ENCODE measurements at regions not wholly inside any gene's neighbourhood (a gene's known extent, or its start where the extent isn't known, plus 50 kb on each side); places are given as distances from the start of the nearest gene placed in this dataset.

- no peaks in the 10 kb centered on the region for H3K36me3 ChIP-seq (ENCODE audit: control insufficient read depth in 3 of 3, insufficient read depth in 2 of 3, low read depth in 1 of 3, low read length in 3 of 3)
- FAIRE-seq, result no peak
- no peak overlapping the region for H3K27ac ChIP-seq (ENCODE audit: low read depth in 1 of 3, low read length in 2 of 3)
- no peaks in the 10 kb centered on the region for H3K9me3 ChIP-seq (ENCODE audit: control insufficient read depth in 2 of 2, insufficient read depth in 1 of 2, low read depth in 1 of 2, low read length in 1 of 2)
- peaks cover 0 to 2% (median 0%) of the 10 kb centered on the region in 3 donors for H3K27me3 ChIP-seq (ENCODE audit: control insufficient read depth in 3 of 3, insufficient read depth in 3 of 3, low read length in 3 of 3)
- DNase-seq, result no peak
- H3K4me1 ChIP-seq (ENCODE audit: control insufficient read depth in 3 of 3, insufficient read depth in 2 of 3, low read depth in 1 of 3, low read length in 2 of 3), result peaks cover 0 to 3% (median 0%) of the 10 kb centered on the region in 3 donors
- H3K4me3 ChIP-seq (ENCODE audit: low read depth in 1 of 3, low read length in 3 of 3), result no peak overlapping the region
- WGBS, 3 donors, result 58 to 74% (median 66%) methylated on average over 4 of the region's 4 CpGs
Measured at GRCh38 chr10:78412605-78413004, 378.9 kb downstream of the RPS24 start.

- no peaks in the 10 kb centered on the region for H3K4me1 ChIP-seq (ENCODE audit: control insufficient read depth in 3 of 3, insufficient read depth in 2 of 3, low read depth in 1 of 3, low read length in 2 of 3)
- H3K36me3 ChIP-seq (ENCODE audit: control insufficient read depth in 3 of 3, insufficient read depth in 2 of 3, low read depth in 1 of 3, low read length in 3 of 3), result no peaks in the 10 kb centered on the region
- no peaks in the 10 kb centered on the region for H3K27me3 ChIP-seq (ENCODE audit: control insufficient read depth in 3 of 3, insufficient read depth in 3 of 3, low read length in 3 of 3)
- WGBS, 3 donors, result 67 to 75% (median 68%) methylated on average over 12 of the region's 12 CpGs
- no peak overlapping the region for H3K27ac ChIP-seq (ENCODE audit: low read depth in 1 of 3, low read length in 2 of 3)
- no peak overlapping the region for H3K4me3 ChIP-seq (ENCODE audit: low read depth in 1 of 3, low read length in 3 of 3)
- no peak for FAIRE-seq
- H3K9me3 ChIP-seq (ENCODE audit: control insufficient read depth in 2 of 2, insufficient read depth in 1 of 2, low read depth in 1 of 2, low read length in 1 of 2), result no peaks in the 10 kb centered on the region
- no peak for DNase-seq
Measured at GRCh38 chr10:78413076-78414055, 379.7 kb downstream of the RPS24 start.

GRCh38 chr10:78414380-78414779, 380.7 kb downstream of the RPS24 start:
- H3K36me3 ChIP-seq (ENCODE audit: control insufficient read depth in 3 of 3, insufficient read depth in 2 of 3, low read depth in 1 of 3, low read length in 3 of 3), result no peaks in the 10 kb centered on the region
- no peak overlapping the region for H3K27ac ChIP-seq (ENCODE audit: low read depth in 1 of 3, low read length in 2 of 3)
- no peaks in the 10 kb centered on the region for H3K27me3 ChIP-seq (ENCODE audit: control insufficient read depth in 3 of 3, insufficient read depth in 3 of 3, low read length in 3 of 3)
- 68 to 79% (median 76%) methylated on average over 4 of the region's 4 CpGs for WGBS, 3 donors
- H3K4me3 ChIP-seq (ENCODE audit: low read depth in 1 of 3, low read length in 3 of 3), result no peak overlapping the region
- DNase-seq (no peak), FAIRE-seq (no peak)
- H3K4me1 ChIP-seq (ENCODE audit: control insufficient read depth in 3 of 3, insufficient read depth in 2 of 3, low read depth in 1 of 3, low read length in 2 of 3), result no peaks in the 10 kb centered on the region
- H3K9me3 ChIP-seq (ENCODE audit: control insufficient read depth in 2 of 2, insufficient read depth in 1 of 2, low read depth in 1 of 2, low read length in 1 of 2), result no peaks in the 10 kb centered on the region

GRCh38 chr10:78415111-78415510, 381.4 kb downstream of the RPS24 start:
- no peak for DNase-seq
- no peaks in the 10 kb centered on the region for H3K27me3 ChIP-seq (ENCODE audit: control insufficient read depth in 3 of 3, insufficient read depth in 3 of 3, low read length in 3 of 3)
- no peak overlapping the region for H3K4me3 ChIP-seq (ENCODE audit: low read depth in 1 of 3, low read length in 3 of 3)
- no peak overlapping the region for H3K27ac ChIP-seq (ENCODE audit: low read depth in 1 of 3, low read length in 2 of 3)
- no peaks in the 10 kb centered on the region for H3K9me3 ChIP-seq (ENCODE audit: control insufficient read depth in 2 of 2, insufficient read depth in 1 of 2, low read depth in 1 of 2, low read length in 1 of 2)
- no peaks in the 10 kb centered on the region for H3K4me1 ChIP-seq (ENCODE audit: control insufficient read depth in 3 of 3, insufficient read depth in 2 of 3, low read depth in 1 of 3, low read length in 2 of 3)
- H3K36me3 ChIP-seq (ENCODE audit: control insufficient read depth in 3 of 3, insufficient read depth in 2 of 3, low read depth in 1 of 3, low read length in 3 of 3), result no peaks in the 10 kb centered on the region
- no peak for FAIRE-seq
- 61 to 94% (median 67%) methylated on average over 1 of the region's 1 CpG for WGBS, 3 donors

- FAIRE-seq, result no peak
- DNase-seq, result no peak
- Histone ChIP-seq H3K27ac (ENCODE audit: low read depth in 1 of 3, low read length in 2 of 3) (no peak overlapping the region), H3K27me3 (ENCODE audit: control insufficient read depth in 3 of 3, insufficient read depth in 3 of 3, low read length in 3 of 3) (no peaks in the 10 kb centered on the region), H3K4me1 (ENCODE audit: control insufficient read depth in 3 of 3, insufficient read depth in 2 of 3, low read depth in 1 of 3, low read length in 2 of 3) (no peaks in the 10 kb centered on the region), H3K4me3 (ENCODE audit: low read depth in 1 of 3, low read length in 3 of 3) (no peak overlapping the region), H3K36me3 (ENCODE audit: control insufficient read depth in 3 of 3, insufficient read depth in 2 of 3, low read depth in 1 of 3, low read length in 3 of 3) (no peaks in the 10 kb centered on the region), H3K9me3 (ENCODE audit: control insufficient read depth in 2 of 2, insufficient read depth in 1 of 2, low read depth in 1 of 2, low read length in 1 of 2) (no peaks in the 10 kb centered on the region)
- WGBS, 3 donors, result 49 to 65% (median 60%) methylated on average over 3 of the region's 3 CpGs
Measured at GRCh38 chr10:78416031-78417011, 382.7 kb downstream of the RPS24 start.

GRCh38 chr10:78417425-78418370, 384.0 kb downstream of the RPS24 start:
- H3K4me1 ChIP-seq (ENCODE audit: control insufficient read depth in 3 of 3, insufficient read depth in 2 of 3, low read depth in 1 of 3, low read length in 2 of 3), result no peaks in the 10 kb centered on the region
- WGBS, 3 donors, result 89 to 95% (median 89%) methylated on average over 16 of the region's 16 CpGs
- FAIRE-seq (no peak), DNase-seq (no peak)
- no peak overlapping the region for H3K4me3 ChIP-seq (ENCODE audit: low read depth in 1 of 3, low read length in 3 of 3)
- H3K27ac ChIP-seq (ENCODE audit: low read depth in 1 of 3, low read length in 2 of 3), result no peak overlapping the region
- H3K27me3 ChIP-seq (ENCODE audit: control insufficient read depth in 3 of 3, insufficient read depth in 3 of 3, low read length in 3 of 3), result no peaks in the 10 kb centered on the region
- no peaks in the 10 kb centered on the region for H3K36me3 ChIP-seq (ENCODE audit: control insufficient read depth in 3 of 3, insufficient read depth in 2 of 3, low read depth in 1 of 3, low read length in 3 of 3)
- H3K9me3 ChIP-seq (ENCODE audit: control insufficient read depth in 2 of 2, insufficient read depth in 1 of 2, low read depth in 1 of 2, low read length in 1 of 2), result no peaks in the 10 kb centered on the region

GRCh38 chr10:78419481-78420265, 386.0 kb downstream of the RPS24 start:
- H3K4me1 ChIP-seq (ENCODE audit: control insufficient read depth in 3 of 3, insufficient read depth in 2 of 3, low read depth in 1 of 3, low read length in 2 of 3), result no peaks in the 10 kb centered on the region
- H3K9me3 ChIP-seq (ENCODE audit: control insufficient read depth in 2 of 2, insufficient read depth in 1 of 2, low read depth in 1 of 2, low read length in 1 of 2), result peaks cover 0 to 7% of the 10 kb centered on the region in 2 donors
- no peak overlapping the region for H3K4me3 ChIP-seq (ENCODE audit: low read depth in 1 of 3, low read length in 3 of 3)
- H3K36me3 ChIP-seq (ENCODE audit: control insufficient read depth in 3 of 3, insufficient read depth in 2 of 3, low read depth in 1 of 3, low read length in 3 of 3), result no peaks in the 10 kb centered on the region
- no peak overlapping the region for H3K27ac ChIP-seq (ENCODE audit: low read depth in 1 of 3, low read length in 2 of 3)
- H3K27me3 ChIP-seq (ENCODE audit: control insufficient read depth in 3 of 3, insufficient read depth in 3 of 3, low read length in 3 of 3), result no peaks in the 10 kb centered on the region
- no peak for FAIRE-seq
- no peak for DNase-seq
- WGBS, 3 donors, result 81 to 87% (median 83%) methylated on average over 14 of the region's 14 CpGs
